Left forelimb (tissue), 1 donor: ENCODE measurements at regions not wholly inside any gene's neighbourhood (a gene's known extent, or its start where the extent isn't known, plus 50 kb on each side); places are given as distances from the start of the nearest gene placed in this dataset.
"Not testable (repeated sequence)": the region's sequence is repeated elsewhere in the genome, so short reads cannot be mapped to it uniquely, and the experiment has no call there.

Experiments
- DNase-seq: peaks from one replicate; pipeline ENCODE4 v3.0.0-alpha.2; 2018; ENCODE audit warnings: low spot score

GRCh38 chr4:31189938-31190337, 469.8 kb downstream of the PCDH7 start:
- no peak for DNase-seq

- DNase-seq = no peak
These were observed 470.5 kb downstream of the PCDH7 start for GRCh38 chr4:31190671-31191070.

- no peak for DNase-seq
These were observed 472.2 kb downstream of the PCDH7 start for GRCh38 chr4:31192341-31192740.

DNA sequence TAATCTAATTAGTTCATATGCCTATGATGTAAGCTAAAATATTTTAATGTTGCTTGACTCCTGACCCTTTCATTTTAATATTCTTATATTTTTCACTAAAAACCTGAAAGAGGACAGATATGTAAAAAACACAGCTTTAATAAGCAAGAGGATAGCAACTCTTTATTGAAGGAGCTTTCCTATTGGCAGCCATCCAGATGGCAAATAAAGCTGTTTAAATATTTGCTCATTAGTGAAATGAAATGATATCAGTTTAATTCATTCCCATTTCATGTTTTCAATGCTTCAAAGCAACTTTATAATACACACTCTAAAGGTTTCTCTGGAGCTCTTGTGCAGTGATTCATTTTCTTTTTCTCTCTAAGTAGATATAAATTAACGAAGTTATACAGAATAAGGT, 473.4 kb downstream of the PCDH7 start:
- DNase-seq = no peak

DNA sequence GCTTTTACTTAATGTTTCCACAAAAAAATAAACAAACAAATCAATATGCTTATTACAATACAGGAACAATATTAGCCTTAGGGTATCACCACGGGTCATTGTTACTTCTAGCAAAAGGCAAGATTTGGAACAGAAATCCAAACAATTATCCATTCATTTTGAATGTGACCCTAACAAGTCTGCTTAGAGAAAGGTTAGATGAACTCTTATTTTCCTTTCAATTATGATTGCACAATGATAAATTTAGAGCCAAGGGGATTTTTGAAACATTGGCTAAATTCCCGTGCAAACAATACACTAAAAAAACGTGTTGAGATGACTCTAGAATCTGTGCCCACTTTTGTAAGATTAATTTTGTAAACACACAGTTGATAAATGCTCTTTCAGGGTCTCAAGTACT, 474.7 kb downstream of the PCDH7 start:
- no peak for DNase-seq

DNA sequence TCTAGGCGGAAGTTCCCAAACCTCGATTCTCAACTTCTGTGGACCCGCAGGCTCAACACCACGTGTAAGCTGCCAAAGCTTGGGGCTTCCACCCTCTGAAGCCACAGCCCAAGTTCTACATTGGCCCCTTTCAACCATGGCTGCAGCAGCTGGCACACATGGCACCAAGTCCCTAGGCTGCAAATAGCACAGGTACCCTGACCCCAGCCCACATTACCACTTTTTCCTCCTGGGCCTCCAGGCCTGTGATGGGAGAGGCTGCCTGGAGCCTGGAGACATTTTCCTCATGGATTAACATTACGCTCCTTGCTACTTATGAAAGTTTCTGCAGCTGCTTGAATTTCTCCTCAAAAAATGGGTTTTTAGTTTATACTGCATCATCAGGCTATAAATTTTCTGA, 479.5 kb downstream of the PCDH7 start:
- DNase-seq = no peak

GRCh38 chr4:31202054-31202453, 481.9 kb downstream of the PCDH7 start:
- DNase-seq = not testable (repeated sequence)

DNA sequence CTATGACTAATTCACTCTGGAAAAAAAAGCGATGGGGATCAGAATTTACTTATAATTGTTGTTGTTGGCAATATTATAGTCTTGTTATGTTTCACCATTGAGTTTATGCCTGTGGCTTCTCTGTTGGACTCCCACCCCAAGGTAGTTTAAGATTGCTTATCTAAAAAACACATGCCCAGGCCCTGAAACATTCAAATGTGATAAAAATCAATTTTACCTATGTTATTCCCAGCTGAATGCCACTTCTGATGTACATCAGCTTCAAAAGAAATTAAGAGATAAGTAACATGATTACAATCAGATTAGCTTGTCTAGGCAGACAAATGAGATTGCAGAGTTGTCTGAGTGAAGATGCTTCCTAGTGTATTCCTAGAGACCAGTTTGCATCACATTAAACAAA, 484.7 kb downstream of the PCDH7 start:
- DNase-seq = no peak

DNA sequence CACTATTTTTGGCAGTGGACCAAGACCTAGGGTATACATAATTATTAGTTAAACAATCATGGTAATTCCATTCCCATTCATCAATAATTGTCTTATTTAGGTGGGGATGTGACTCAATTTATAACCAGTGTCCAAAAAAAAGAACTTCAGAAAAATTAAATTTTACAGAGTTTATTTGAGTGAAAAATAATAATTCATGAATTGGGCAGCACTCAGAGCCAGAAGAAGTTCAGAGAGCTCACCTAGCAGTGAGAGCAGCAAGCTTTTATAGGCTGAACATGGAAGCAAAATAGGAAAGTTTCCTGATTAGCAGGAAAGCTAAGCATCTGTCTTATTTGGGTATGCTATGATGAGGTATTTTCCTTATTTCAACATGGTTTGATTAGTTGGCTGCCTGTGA, 500.8 kb downstream of the PCDH7 start:
- DNase-seq = no peak

GRCh38 chr4:31228068-31228467, 507.9 kb downstream of the PCDH7 start:
- no peak for DNase-seq

GRCh38 chr4:31230594-31230993, 510.4 kb downstream of the PCDH7 start:
- no peak for DNase-seq

DNA sequence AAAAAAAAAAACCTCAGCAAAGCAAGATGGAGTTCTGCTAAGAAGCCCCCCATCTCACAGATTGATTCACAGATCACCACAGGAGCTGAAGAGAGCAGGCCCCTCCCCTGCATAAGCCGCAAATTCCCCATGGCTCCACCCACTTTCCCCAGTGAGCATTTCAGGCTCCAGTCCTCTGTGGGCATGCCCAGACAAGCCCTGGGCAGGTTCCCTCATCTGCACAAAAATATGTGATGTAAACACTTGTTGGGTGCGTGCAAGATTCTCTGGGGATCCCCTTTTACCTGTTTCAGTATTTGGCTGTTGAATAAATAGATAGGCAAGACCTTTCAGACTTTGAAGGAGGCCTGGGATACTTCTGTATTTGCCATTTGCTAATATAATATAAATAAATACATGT, 514.3 kb downstream of the PCDH7 start:
- DNase-seq = no peak

DNA sequence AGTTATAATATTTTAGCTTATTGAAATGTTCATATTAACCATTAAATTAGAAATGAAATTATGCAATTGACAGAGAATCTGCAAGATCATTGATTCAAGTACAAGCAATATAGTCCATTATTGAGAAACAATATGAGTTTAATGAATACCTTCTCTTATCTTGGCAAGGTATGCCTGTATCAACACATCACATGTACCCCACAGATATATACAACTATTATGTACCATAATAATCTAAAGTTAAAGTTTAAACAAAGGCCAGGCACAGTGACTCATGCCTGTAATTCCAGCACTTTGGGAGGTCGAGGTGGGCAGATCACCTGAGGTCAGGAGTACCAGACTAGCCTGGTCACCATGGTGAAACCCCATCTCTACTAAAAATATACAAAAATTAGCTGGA, 514.7 kb downstream of the PCDH7 start:
- no peak for DNase-seq

- DNase-seq = no peak
These were observed 516.0 kb downstream of the PCDH7 start for GRCh38 chr4:31236020-31236638.

DNA sequence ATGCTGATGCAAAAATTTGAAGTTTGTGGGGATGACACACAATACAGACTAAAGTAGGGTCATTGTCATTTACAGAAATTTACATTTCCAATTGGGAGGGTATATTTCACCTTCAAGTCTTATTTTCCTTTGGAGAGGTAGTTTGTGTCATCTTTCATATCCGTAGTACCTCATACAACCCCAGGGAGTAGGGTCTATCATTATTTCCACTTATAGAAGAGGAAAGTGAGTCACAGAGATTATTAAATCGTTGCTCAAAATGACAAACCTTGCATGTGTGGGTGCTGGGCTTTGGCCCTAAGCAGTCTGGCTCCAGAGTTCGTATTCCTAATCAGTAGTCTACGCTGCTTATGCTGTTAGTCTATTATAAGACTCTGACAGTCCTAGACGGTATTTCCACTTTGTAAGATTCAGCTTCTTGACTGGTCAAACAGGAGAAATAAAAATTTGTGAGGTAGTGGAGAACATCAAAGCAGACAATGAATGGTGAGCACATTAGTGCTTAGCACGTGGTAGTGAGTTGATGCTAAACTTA, 516.5 kb downstream of the PCDH7 start:
- no peak for DNase-seq

DNA sequence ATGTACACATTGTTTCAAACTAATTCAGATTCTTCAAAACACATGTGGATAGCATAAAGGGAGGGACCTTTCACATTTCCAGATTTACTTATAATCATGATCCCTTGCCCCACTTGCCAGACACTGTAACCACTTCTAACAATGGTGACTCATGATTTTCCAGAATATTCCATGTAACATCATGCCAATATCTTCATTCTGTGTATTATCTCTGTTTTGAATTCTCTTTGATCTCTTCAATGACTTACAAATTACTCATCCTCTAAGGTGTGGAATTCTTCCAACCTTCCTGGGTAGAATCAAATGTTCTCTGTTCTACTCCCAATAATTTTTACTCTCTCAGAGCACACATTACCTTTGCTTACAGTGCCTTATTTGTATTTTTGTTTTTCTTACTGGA, 517.1 kb downstream of the PCDH7 start:
- no peak for DNase-seq

DNA sequence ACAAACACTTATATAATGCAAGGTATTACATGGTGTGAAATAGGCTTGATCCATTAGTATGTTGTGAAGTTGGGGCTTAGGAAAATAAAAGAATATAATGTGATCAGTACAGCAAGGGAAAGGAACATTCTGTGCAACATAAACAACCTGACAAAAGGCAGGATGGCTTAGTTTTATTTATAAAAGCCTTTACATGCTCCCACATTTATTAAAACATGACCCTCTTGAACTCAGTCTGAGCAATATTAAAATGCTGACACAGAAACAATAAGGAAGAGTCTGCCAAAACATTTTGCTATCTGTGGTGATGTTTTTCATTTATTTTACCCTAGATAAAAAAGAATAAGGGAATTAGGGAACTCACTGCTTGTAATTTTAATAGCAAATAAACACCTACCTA, 519.7 kb downstream of the PCDH7 start:
- DNase-seq = no peak

DNA sequence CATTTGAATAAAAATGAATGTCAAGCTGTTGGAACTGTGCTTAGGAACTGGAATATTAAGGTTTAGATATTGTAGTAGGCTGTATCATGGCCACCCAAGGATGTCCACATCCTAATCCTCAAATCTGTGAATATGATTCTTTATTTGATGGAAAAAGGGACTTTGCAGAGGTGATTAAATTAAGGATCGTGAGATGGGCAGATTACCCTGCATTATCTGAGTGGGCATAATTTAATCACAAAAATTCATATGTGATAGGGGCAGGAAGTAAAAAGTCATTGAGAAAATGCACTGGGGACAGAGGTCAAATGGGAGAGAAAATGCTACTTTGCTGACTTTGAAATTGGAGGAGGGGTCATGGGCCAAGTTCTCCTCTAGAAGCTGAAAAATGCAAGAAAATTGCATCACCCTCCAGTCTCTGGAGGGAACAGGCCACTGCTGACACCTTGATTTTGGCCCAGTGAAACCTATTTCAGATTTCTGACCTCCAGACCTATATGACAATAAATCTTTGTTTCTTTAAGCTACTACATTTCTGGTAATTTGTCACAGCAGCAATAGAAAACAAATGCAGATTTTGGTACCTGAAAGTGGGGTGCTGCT, 521.4 kb downstream of the PCDH7 start:
- DNase-seq = no peak

DNA sequence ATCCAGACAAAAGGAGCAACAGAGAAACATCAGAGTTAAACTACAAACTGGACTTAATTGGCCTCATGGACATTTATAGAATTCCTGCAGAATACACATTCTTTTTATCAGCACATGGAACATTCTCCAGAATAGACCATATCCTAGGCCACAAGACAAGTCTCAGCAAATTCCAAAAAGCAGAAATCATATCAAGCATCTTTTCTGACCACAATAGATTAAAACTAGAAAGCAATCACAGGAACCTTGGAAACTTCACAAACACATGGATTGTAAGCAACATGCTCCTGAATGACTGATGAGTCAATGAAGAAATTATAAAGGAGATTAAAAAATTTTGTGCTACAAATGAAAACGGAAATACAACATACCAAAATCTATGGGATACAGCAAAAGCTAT, 526.7 kb downstream of the PCDH7 start:
- DNase-seq = no peak

- no peak for DNase-seq
These were observed 539.0 kb downstream of the PCDH7 start for GRCh38 chr4:31259119-31259518.

- DNase-seq = no peak
These were observed 541.5 kb downstream of the PCDH7 start for GRCh38 chr4:31261632-31262031.

GRCh38 chr4:31266094-31266493, 545.9 kb downstream of the PCDH7 start:
- not testable (repeated sequence) for DNase-seq

GRCh38 chr4:31272331-31273061, 552.3 kb downstream of the PCDH7 start:
- DNase-seq = no peak
